PC-9 (cell line): ENCODE measurements at regions not wholly inside any gene's neighbourhood (a gene's known extent, or its start where the extent isn't known, plus 50 kb on each side); places are given as distances from the start of the nearest gene placed in this dataset.

ENCODE experiments used
- BruUV-seq: library from RNA; stranded (reverse); fragments of 400-500 nt; replicated peaks from 2 replicates; lab custom pipeline; 2021; lab: Mats Ljungman, UMichigan
- CTCF ChIA-PET: fragments of 300-600 bp; sonication (Branson Sonifier 250); formaldehyde crosslinking; loops from one replicate; lab custom pipeline; 2022; ENCODE audit warnings: antibody characterized with exemption; lab: Charles Lee
- POLR2A ChIA-PET: fragments of 300-600 bp; sonication (Branson Sonifier 250); formaldehyde crosslinking; loops from one replicate; lab custom pipeline; 2022; ENCODE audit warnings: antibody characterized with exemption; ENCODE audit not compliant: unreplicated experiment; lab: Charles Lee
- DNase-seq, 2 experiments: peaks; one replicate each; pipeline versions ENCODE4 v3.0.0 to v3.0.0-alpha.2; 2015 to 2022; ENCODE audit warnings: mixed read lengths in 1 of 2
- H2AFZ ChIP-seq: fragments of 200-600 bp; sonication (generic); 2 replicates; pipeline ENCODE4 v1.8.1; 2017; ENCODE audit warnings: antibody characterized with exemption
- H3F3A ChIP-seq: fragments of 200-600 bp; sonication (generic); 2 replicates; pipeline ENCODE4 v1.8.1; 2017; ENCODE audit warnings: antibody characterized with exemption, mild to moderate bottlenecking, low read depth; ENCODE audit not compliant: insufficient read depth
- H3K27ac ChIP-seq: fragments of 200-600 bp; sonication (generic); 2 replicates; pipeline ENCODE4 v1.6.1; 2016; ENCODE audit warnings: mixed run types
- H3K27me3 ChIP-seq: fragments of 200-600 bp; sonication (generic); 2 replicates; pipeline ENCODE4 v1.6.1; 2016; ENCODE audit warnings: low read depth, mixed run types; ENCODE audit not compliant: insufficient read depth
- H3K36me3 ChIP-seq: fragments of 200-600 bp; sonication (generic); 2 replicates; pipeline ENCODE4 v1.6.1; 2016; ENCODE audit warnings: low read depth, mixed run types
- H3K4me1 ChIP-seq: fragments of 200-600 bp; sonication (generic); replicated peaks from 2 replicates; pipeline ENCODE4 v1.6.1; 2016; ENCODE audit warnings: mixed run types; ENCODE audit not compliant: insufficient read depth
- H3K4me2 ChIP-seq: fragments of 200-600 bp; sonication (generic); 2 replicates; pipeline ENCODE4 v1.6.1; 2017; ENCODE audit warnings: mixed run types
- H3K4me3 ChIP-seq: fragments of 200-600 bp; sonication (generic); 2 replicates; pipeline ENCODE4 v1.6.1; 2016; ENCODE audit warnings: mixed run types
- H3K79me2 ChIP-seq: fragments of 200-600 bp; sonication (generic); 2 replicates; pipeline ENCODE4 v1.6.1; 2017; ENCODE audit warnings: low read depth, mixed run types
- H3K9me2 ChIP-seq: fragments of 200-600 bp; sonication (generic); 2 replicates; pipeline ENCODE4 v1.8.1; 2017; ENCODE audit warnings: mild to moderate bottlenecking; ENCODE audit not compliant: insufficient read depth
- H3K9me3 ChIP-seq: fragments of 200-600 bp; sonication (generic); 2 replicates; pipeline ENCODE4 v1.8.1; 2016; ENCODE audit warnings: low read depth; ENCODE audit not compliant: insufficient read depth
- H4K20me1 ChIP-seq: fragments of 200-600 bp; sonication (generic); 2 replicates; pipeline ENCODE4 v1.8.1; 2017; ENCODE audit not compliant: insufficient read depth
- CTCF ChIP-seq: fragments of 200-600 bp; sonication (generic); conservative IDR thresholded peaks from 2 replicates; pipeline ENCODE4 v1.6.1; 2017; ENCODE audit warnings: mixed run types, antibody characterized with exemption, mild to moderate bottlenecking, moderate library complexity
- EZH2 ChIP-seq: fragments of 200-600 bp; sonication (generic); IDR thresholded peaks from 2 replicates; pipeline ENCODE4 v1.8.0; 2017; ENCODE audit warnings: antibody characterized with exemption, low read depth
- intact Hi-C: fragments of 100-400 bp; cut with micrococcal nuclease; formaldehyde crosslinking; loops from one replicate; pipeline ENCODE4 v1.10.0; 2022; ENCODE audit not compliant: unreplicated experiment

GRCh38 chr5:167336161-167336560 lies 955.3 kb upstream of the WWC1 start:
- Histone ChIP-seq H3K79me2 (no peaks in the 10 kb centered on the region), H3K4me3 (no peak overlapping the region), H3K4me2 (no peak overlapping the region), H4K20me1 (no peaks in the 10 kb centered on the region), H3K27ac (no peak overlapping the region), H3K27me3 (no peaks in the 10 kb centered on the region), H3K9me3 (no peaks in the 10 kb centered on the region), H2AFZ (no peak overlapping the region), H3K36me3 (no peaks in the 10 kb centered on the region), H3K9me2 (no peaks in the 10 kb centered on the region), H3K4me1 (no peaks in the 10 kb centered on the region), H3F3A (no peaks in the 10 kb centered on the region)
- ChIA-PET POLR2A (no interaction called here), CTCF (no interaction called here)
- BruUV-seq: no TSS peak
- TF ChIP-seq CTCF (no peak), EZH2 (no peak)
- intact Hi-C loops: no loop called here
- no peak for DNase-seq

- Histone ChIP-seq H3K9me2 (no peaks in the 10 kb centered on the region; the same call in 1 of the 2 replicates), H3K4me2 (no peak overlapping the region), H3K4me3 (no peak overlapping the region), H3K27ac (no peak overlapping the region), H3K36me3 (no peaks in the 10 kb centered on the region), H3K27me3 (no peaks in the 10 kb centered on the region), H3K79me2 (no peaks in the 10 kb centered on the region), H3K9me3 (no peaks in the 10 kb centered on the region), H3F3A (no peaks in the 10 kb centered on the region), H4K20me1 (no peaks in the 10 kb centered on the region), H2AFZ (no peak overlapping the region), H3K4me1 (no peaks in the 10 kb centered on the region)
- TF ChIP-seq EZH2: no peak
- no peak for TF ChIP-seq CTCF
- intact Hi-C loops: no loop called here
- ChIA-PET POLR2A (no interaction called here), CTCF (no interaction called here)
- no peak for DNase-seq
- no TSS peak for BruUV-seq
Observed at GRCh38 chr5:167339205-167339604, 952.2 kb upstream of the WWC1 start.

- no peak overlapping the region for H3K4me2 ChIP-seq
- peaks cover 4% of the 10 kb centered on the region; the same call in 1 of the 2 replicates for H3K27me3 ChIP-seq
- ChIA-PET CTCF (no interaction called here), POLR2A (no interaction called here)
- H3K79me2 ChIP-seq: no peaks in the 10 kb centered on the region
- H3K4me1 ChIP-seq: no peaks in the 10 kb centered on the region
- H3K4me3 ChIP-seq: no peak overlapping the region
- no peak for DNase-seq
- no peaks in the 10 kb centered on the region for H4K20me1 ChIP-seq
- no peak overlapping the region for H2AFZ ChIP-seq
- no peaks in the 10 kb centered on the region for H3K36me3 ChIP-seq
- no peaks in the 10 kb centered on the region for H3F3A ChIP-seq
- H3K9me3 ChIP-seq: no peaks in the 10 kb centered on the region
- no peak for TF ChIP-seq CTCF
- no peak for TF ChIP-seq EZH2
- no peaks in the 10 kb centered on the region; the same call in 1 of the 2 replicates for H3K9me2 ChIP-seq
- intact Hi-C loops: loop anchor here (5.0 kb wide), 1 partner anchor 464 kb away; no protein-coding TSS in a partner anchor
- H3K27ac ChIP-seq: no peak overlapping the region
- BruUV-seq: no TSS peak
Observed at GRCh38 chr5:167346461-167346860, 945.0 kb upstream of the WWC1 start.
